ENCODE measurements at regions not wholly inside any gene's neighbourhood (a gene's known extent, or its start where the extent isn't known, plus 50 kb on each side); places are given as distances from the start of the nearest gene placed in this dataset.
"Not testable (repeated sequence)": the region's sequence is repeated elsewhere in the genome, so short reads cannot be mapped to it uniquely, and the experiment has no call there.

DNA sequence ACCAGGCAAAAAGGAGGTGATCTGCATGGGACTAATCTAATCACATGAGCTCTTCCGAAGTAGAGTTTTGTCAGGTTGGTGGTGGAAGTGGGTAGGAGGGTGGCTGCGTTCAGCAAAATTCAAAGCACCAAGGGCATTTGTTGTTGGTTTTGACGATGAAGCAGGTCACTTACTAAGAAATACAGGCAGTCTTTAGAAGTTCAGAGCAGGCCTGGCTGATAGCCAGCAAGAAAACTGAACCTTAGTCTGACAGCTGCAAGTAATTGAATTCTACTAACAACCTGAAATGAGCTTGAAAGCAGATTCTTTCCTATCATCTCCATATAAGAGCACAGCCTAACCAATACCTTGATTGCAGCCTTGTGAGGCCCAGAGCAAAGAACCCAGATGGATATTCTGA, 505.8 kb downstream of the KLHL13 start:
- DNase-seq: no peak
- TF ChIP-seq POLR2A (IDR thresholded peaks at IDR 0.05; ENCODE audit: low read length) (no peak), GATA1 (IDR thresholded peaks at IDR 0.05; ENCODE audit: low read depth, low read length) (no peak)

DNA sequence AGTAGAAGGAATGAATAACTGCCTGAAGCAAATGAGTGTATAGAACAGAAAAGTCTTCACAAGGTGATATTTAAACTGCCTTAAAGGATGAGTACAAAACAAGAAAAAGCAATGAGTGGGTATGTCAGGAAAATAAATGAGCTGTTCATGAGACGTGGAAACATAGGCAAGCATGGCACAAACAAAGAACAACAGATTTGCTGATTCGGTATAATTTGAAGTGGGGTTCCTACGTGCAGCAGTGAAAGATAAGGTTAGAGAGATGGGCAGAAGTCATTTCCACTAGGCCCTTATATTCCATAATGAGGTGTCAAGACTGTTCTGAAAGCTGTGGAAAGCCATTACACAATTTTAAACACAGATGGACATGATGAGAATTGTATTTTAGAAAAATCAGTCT, 506.6 kb downstream of the KLHL13 start:
- DNase-seq: no peak
- no peak for TF ChIP-seq GATA1 (IDR thresholded peaks at IDR 0.05; ENCODE audit: low read depth, low read length)

GRCh38 chrX:117607561-117607960, 509.0 kb downstream of the KLHL13 start:
- TF ChIP-seq POLR2A (IDR thresholded peaks at IDR 0.05; ENCODE audit: low read length) (no peak), GATA1 (IDR thresholded peaks at IDR 0.05; ENCODE audit: low read depth, low read length) (no peak)
- no peak for DNase-seq

- DNase-seq: not testable (repeated sequence)
Measured at GRCh38 chrX:117606101-117606500, 510.5 kb downstream of the KLHL13 start.

DNA sequence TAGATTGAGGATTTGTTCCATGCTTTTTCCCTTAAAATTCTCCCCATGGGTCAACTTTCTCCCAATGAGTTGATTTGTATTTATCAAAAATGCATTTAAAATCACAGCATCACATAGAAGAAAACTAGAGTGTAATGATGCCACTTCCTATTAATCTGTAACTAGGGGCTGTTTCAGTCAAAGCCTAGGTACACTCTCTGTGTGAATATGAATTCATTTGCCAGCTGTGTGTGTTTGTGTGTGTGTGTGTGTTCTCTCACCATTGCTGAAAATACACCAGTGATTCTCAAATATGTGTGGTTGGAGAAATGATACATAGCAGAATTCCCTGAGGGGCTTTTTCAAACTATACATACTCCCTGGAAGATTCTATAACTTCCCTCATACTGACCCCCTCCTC, 546.5 kb downstream of the KLHL13 start:
- DNase-seq: no peak
- TF ChIP-seq GATA1 (IDR thresholded peaks at IDR 0.05; ENCODE audit: low read depth, low read length): no peak
- no peak for TF ChIP-seq POLR2A (IDR thresholded peaks at IDR 0.05; ENCODE audit: low read length)

- TF ChIP-seq POLR2A (IDR thresholded peaks at IDR 0.05; ENCODE audit: low read length) (no peak), GATA1 (IDR thresholded peaks at IDR 0.05; ENCODE audit: low read depth, low read length) (no peak)
- DNase-seq: no peak
Measured at GRCh38 chrX:117568238-117568637, 548.4 kb downstream of the KLHL13 start.

GRCh38 chrX:117543885-117544284, 572.7 kb downstream of the KLHL13 start:
- no peak for DNase-seq
- TF ChIP-seq GATA1 (IDR thresholded peaks at IDR 0.05; ENCODE audit: low read depth, low read length) (no peak), POLR2A (IDR thresholded peaks at IDR 0.05; ENCODE audit: low read length) (no peak)

- no peak for DNase-seq
- no peak for TF ChIP-seq GATA1 (IDR thresholded peaks at IDR 0.05; ENCODE audit: low read depth, low read length)
- TF ChIP-seq POLR2A (IDR thresholded peaks at IDR 0.05; ENCODE audit: low read length): no peak
Measured at GRCh38 chrX:117539090-117539418, 577.6 kb downstream of the KLHL13 start.

- no peak for DNase-seq
- TF ChIP-seq GATA1 (IDR thresholded peaks at IDR 0.05; ENCODE audit: low read depth, low read length): no peak
- TF ChIP-seq POLR2A (IDR thresholded peaks at IDR 0.05; ENCODE audit: low read length): no peak
Measured at GRCh38 chrX:117538178-117539089, 578.2 kb downstream of the KLHL13 start.

DNA sequence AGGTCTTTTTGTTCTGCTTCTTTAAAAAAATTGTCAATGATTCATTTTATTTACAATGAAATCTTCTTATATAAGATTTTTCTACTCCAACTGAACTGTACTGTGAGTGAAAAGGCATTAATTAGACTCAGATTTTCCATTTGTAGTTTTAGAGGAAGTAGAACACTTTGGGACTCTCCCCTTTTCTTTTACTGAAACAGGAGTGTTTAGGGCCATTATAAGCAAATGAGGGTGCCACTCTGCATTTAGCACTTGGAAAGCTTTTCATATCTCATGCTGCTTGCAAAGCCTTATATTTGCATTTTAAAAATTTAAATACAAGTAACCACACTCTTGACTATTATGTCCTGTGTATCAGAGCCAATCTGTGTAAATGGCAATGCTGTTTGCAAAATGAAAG, 584.3 kb downstream of the KLHL13 start:
- TF ChIP-seq POLR2A (IDR thresholded peaks at IDR 0.05; ENCODE audit: low read length) (no peak), GATA1 (IDR thresholded peaks at IDR 0.05; ENCODE audit: low read depth, low read length) (no peak)
- no peak for DNase-seq

DNA sequence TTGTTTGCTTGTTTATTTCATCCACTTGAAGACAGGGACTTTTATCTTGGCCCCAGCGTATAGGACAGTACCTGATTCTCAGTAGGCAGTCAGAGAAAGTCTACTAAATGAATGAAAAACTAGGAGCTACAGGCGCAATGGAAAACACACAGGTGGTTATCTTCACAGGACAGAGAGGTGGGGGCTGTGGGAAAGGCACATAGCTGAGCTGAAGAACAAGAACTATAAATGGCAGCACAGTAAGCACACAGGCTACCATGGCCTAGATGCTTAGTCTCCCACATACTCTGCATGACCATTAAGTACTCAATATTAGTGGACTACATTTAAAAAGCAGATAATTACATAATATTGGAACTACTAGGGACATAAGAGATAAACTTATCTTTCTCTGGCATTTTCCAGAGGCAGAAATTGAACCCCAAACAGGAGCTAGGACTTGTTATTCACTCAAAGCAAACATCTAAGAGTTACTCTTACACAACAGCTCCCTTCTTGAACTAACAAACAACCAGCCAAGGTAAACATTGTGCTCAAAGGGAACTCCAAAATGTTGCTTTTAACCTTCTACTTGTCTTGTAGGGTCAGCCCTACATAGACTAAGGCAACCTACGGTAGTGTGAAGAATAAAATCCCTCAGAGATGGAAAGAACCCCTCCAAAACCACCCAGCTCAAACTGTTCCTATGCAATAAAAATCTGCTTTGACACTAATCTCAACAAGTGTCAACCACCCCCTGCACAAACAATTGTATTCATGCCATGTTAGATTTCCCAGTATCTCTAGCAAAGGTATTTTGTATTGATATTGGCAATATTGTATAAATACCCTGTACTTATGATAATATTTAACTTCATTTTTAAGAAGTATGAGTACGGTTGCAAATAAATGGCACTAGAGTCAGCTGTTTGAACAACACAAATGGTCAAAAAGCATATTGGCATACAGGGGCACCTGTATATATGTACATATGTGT, 593.6 kb downstream of the KLHL13 start:
- TF ChIP-seq POLR2A (IDR thresholded peaks at IDR 0.05; ENCODE audit: low read length): no peak
- TF ChIP-seq GATA1 (IDR thresholded peaks at IDR 0.05; ENCODE audit: low read depth, low read length): no peak
- no peak for DNase-seq

DNA sequence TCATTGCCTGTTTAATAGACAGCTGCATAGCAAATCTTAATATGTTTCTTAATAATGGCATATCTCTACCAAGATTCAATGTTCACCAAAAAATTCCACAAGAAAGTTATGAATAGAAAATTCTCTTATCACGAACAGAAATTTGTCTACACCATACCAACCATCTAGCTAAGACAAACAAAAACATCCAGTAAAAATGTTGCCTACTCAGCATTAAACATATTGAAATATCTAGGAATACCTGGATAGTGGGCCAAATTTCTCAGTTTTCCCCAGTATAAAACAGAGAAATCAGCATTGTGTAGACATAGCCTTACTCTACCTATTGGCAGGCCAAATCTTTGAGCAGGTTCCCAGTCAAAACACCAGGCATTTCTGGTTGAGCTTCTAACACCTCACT, 598.6 kb downstream of the KLHL13 start:
- DNase-seq: no peak
- TF ChIP-seq GATA1 (IDR thresholded peaks at IDR 0.05; ENCODE audit: low read depth, low read length) (no peak), POLR2A (IDR thresholded peaks at IDR 0.05; ENCODE audit: low read length) (no peak)

- no peak for TF ChIP-seq POLR2A (IDR thresholded peaks at IDR 0.05; ENCODE audit: low read length)
- TF ChIP-seq GATA1 (IDR thresholded peaks at IDR 0.05; ENCODE audit: low read depth, low read length): no peak
- no peak for DNase-seq
Measured at GRCh38 chrX:117511379-117511778, 605.2 kb downstream of the KLHL13 start.

DNA sequence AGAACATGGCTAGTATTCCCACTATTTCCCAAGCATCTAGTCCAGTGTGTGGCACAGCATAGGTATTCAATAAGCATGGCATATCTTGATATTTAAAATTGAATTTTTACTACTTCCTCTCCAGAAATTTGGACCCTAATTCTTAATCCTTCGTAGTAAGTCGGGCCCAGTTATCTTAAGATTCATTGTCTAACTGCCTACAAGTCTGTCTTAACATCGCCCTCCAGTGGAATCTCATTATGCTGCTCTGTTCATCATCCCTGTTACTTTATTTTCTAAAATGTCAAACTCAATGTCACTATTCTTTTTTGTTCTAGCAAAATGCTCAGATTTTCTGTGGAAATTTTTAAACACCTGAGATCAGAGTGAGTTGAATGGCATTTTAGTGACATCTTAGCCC, 606.2 kb downstream of the KLHL13 start:
- DNase-seq: no peak
- TF ChIP-seq POLR2A (IDR thresholded peaks at IDR 0.05; ENCODE audit: low read length): no peak
- TF ChIP-seq GATA1 (IDR thresholded peaks at IDR 0.05; ENCODE audit: low read depth, low read length): no peak

All from erythroblast (primary cell).